ENCODE measurements at regions not wholly inside any gene's neighbourhood (a gene's known extent, or its start where the extent isn't known, plus 50 kb on each side); places are given as distances from the start of the nearest gene placed in this dataset.

DNA sequence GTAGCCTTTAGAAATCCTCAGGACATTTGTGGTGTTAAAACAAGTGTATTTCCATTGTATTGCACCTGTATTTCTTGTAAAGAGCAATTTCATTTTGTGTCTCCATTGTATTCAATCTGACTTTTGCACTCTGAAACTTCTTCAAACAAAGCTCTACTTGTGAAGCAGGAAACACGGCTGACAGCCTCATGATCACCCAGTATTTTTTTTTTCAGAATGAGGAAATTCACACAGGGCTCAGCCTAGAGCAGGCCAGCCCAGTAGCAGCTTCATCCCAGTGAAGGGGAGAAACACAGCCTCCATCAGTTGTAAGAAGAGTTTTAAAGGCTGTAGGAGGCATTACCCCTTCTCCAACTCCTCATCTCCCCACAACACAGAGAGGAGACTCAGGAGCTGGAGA is 175.9 kb upstream of the KLHL29 start:
- FAIRE-seq (no peak), ATAC-seq (no peak)
- POLR2A ChIA-PET: no interaction called here

GRCh38 chr2:23211987-23212583 is 172.9 kb upstream of the KLHL29 start:
- ATAC-seq: no peak
- H3K4me3 ChIP-seq: no peak overlapping the region
- 0 out of 3 replicates have a peak, but pooled peaks cover 5% of the 10 kb centered on the region for H3K9me3 ChIP-seq
- H3K4me2 ChIP-seq: no peak overlapping the region
- no peak for FAIRE-seq
- no peak for DNase-seq (ENCODE audit: low read depth in 1 of 2, low spot score in 1 of 2)
- peaks cover 15% of the 10 kb centered on the region; the same call in 1 of the 3 replicates for H3K4me1 ChIP-seq
- TF ChIP-seq ZNF302 (CRISPR knock-in tag; IDR thresholded peaks at IDR 0.05) (no peak), CBX8 (IDR thresholded peaks at IDR 0.05) (no peak), PHF8 (IDR thresholded peaks at IDR 0.05; ENCODE audit: borderline replicate concordance, low read depth) (no peak), EP300 (IDR thresholded peaks at IDR 0.05) (no peak), HOXB5 (CRISPR knock-in tag; IDR thresholded peaks at IDR 0.05) (no peak), FOXS1 (CRISPR knock-in tag; IDR thresholded peaks at IDR 0.05) (no peak), MAFK (IDR thresholded peaks at IDR 0.05; ENCODE audit: partially characterized antibody) (no peak), TP53 (CRISPR knock-in tag; IDR thresholded peaks at IDR 0.05) (no peak), HOXA7 (CRISPR knock-in tag; IDR thresholded peaks at IDR 0.05) (no peak), CHD2 (IDR thresholded peaks at IDR 0.05; ENCODE audit: low read length, partially characterized antibody) (no peak), POLR2AphosphoS2 (conservative IDR thresholded peaks at IDR 0.05; ENCODE audit: low read length) (no peak), RFX5 (IDR thresholded peaks at IDR 0.05) (no peak), CEBPB (IDR thresholded peaks at IDR 0.05) (no peak), ZFP36 (IDR thresholded peaks at IDR 0.05; ENCODE audit: borderline replicate concordance, partially characterized antibody) (no peak)
- TF ChIP-seq, protein P1, sequence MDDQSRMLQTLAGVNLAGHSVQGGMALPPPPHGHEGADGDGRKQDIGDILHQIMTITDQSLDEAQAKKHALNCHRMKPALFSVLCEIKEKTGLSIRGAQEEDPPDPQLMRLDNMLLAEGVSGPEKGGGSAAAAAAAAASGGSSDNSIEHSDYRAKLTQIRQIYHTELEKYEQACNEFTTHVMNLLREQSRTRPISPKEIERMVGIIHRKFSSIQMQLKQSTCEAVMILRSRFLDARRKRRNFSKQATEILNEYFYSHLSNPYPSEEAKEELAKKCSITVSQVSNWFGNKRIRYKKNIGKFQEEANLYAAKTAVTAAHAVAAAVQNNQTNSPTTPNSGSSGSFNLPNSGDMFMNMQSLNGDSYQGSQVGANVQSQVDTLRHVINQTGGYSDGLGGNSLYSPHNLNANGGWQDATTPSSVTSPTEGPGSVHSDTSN (IDR thresholded peaks at IDR 0.05): no peak
- TF ChIP-seq, protein P2, sequence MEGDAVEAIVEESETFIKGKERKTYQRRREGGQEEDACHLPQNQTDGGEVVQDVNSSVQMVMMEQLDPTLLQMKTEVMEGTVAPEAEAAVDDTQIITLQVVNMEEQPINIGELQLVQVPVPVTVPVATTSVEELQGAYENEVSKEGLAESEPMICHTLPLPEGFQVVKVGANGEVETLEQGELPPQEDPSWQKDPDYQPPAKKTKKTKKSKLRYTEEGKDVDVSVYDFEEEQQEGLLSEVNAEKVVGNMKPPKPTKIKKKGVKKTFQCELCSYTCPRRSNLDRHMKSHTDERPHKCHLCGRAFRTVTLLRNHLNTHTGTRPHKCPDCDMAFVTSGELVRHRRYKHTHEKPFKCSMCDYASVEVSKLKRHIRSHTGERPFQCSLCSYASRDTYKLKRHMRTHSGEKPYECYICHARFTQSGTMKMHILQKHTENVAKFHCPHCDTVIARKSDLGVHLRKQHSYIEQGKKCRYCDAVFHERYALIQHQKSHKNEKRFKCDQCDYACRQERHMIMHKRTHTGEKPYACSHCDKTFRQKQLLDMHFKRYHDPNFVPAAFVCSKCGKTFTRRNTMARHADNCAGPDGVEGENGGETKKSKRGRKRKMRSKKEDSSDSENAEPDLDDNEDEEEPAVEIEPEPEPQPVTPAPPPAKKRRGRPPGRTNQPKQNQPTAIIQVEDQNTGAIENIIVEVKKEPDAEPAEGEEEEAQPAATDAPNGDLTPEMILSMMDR (IDR thresholded peaks at IDR 0.05): no peak
- H3K27ac ChIP-seq: no peak overlapping the region
- ChIA-PET CTCF (interaction anchor here (1.0 to 3.2 kb wide), 3 partner anchors 13 to 275 kb away, joined by 3 to 17 read pairs (median 4); no protein-coding TSS in a partner anchor), POLR2A (no interaction called here)
- 35% methylated on average over 5 of the region's 5 CpGs for WGBS (ENCODE audit: missing lambda C conversion rate)

More for the DNA sequence above, 175.9 kb upstream of the KLHL29 start:
- Histone ChIP-seq H3K4me3 (no peak overlapping the region), H3K9me3 (no peaks in the 10 kb centered on the region), H3K27ac (no peak overlapping the region), H3K4me2 (no peak overlapping the region), H3K4me1 (peaks cover 15% of the 10 kb centered on the region; the same call in 1 of the 3 replicates)
- DNase-seq (ENCODE audit: low read depth in 1 of 2, low spot score in 1 of 2): no peak
- WGBS (ENCODE audit: missing lambda C conversion rate): 5% methylated on average over 1 of the region's 1 CpG
- CTCF ChIA-PET: interaction anchor here (0.6 to 1.7 kb wide), 4 partner anchors 10 to 284 kb away, joined by 3 to 4 read pairs (median 4); no protein-coding TSS in a partner anchor
- no peak for TF ChIP-seq GATA3 (IDR thresholded peaks at IDR 0.05; ENCODE audit: borderline replicate concordance)
- no peak for TF ChIP-seq TFCP2L1 (CRISPR knock-in tag; IDR thresholded peaks at IDR 0.05)
- TF ChIP-seq HES2 (IDR thresholded peaks at IDR 0.05): no peak
- TF ChIP-seq HOXB13 (CRISPR knock-in tag; IDR thresholded peaks at IDR 0.05; ENCODE audit: low read depth): no peak
- no peak for TF ChIP-seq ZNF302 (CRISPR knock-in tag; IDR thresholded peaks at IDR 0.05)
- no peak for TF ChIP-seq MYC (IDR thresholded peaks at IDR 0.05; ENCODE audit: borderline replicate concordance, low read length)
- no peak for TF ChIP-seq HOXB5 (CRISPR knock-in tag; IDR thresholded peaks at IDR 0.05)
- no peak for TF ChIP-seq FOXS1 (CRISPR knock-in tag; IDR thresholded peaks at IDR 0.05)
- TF ChIP-seq CBX8 (IDR thresholded peaks at IDR 0.05): no peak

DNA sequence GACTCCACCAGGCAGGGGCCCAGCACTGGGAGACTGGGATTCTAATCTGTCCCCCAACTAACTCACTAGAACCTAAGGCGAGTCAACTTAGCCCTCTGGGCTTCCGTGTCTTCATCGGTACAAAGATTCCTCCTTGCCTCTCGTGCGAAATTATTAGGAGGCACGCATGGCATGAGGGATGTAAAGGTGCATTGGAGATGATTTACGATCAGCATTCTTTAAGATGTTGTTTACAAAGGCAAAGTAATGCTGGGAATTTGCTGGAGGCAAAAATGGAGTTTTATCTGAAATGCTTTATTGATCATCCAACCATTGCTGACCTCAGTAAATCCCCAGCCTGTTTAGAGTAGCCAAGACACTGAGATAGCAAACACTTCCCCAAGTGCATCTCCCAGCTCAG is 171.8 kb upstream of the KLHL29 start:
- ATAC-seq: no peak
- no peak overlapping the region for H3K27ac ChIP-seq
- FAIRE-seq: no peak
- no peak for DNase-seq (ENCODE audit: low read depth in 1 of 2, low spot score in 1 of 2)
- peaks cover 6% of the 10 kb centered on the region; the same call in 1 of the 3 replicates for H3K4me1 ChIP-seq
- ChIA-PET CTCF (interaction anchor here (1.1 to 3.2 kb wide), 2 partner anchors 14 to 276 kb away, joined by 4 to 17 read pairs; no protein-coding TSS in a partner anchor), POLR2A (no interaction called here)
- WGBS (ENCODE audit: missing lambda C conversion rate): 66% methylated on average over 7 of the region's 7 CpGs
- H3K4me2 ChIP-seq: no peak overlapping the region
- 0 out of 3 replicates have a peak, but pooled peaks cover 5% of the 10 kb centered on the region for H3K9me3 ChIP-seq
- no peak overlapping the region for H3K4me3 ChIP-seq
- TF ChIP-seq RFX5 (IDR thresholded peaks at IDR 0.05) (no peak), CBX2 (IDR thresholded peaks at IDR 0.05; ENCODE audit: borderline replicate concordance, low read depth) (no peak), ZFP36 (IDR thresholded peaks at IDR 0.05; ENCODE audit: borderline replicate concordance, partially characterized antibody) (no peak), RARB (CRISPR knock-in tag; IDR thresholded peaks at IDR 0.05) (no peak), RCOR1 (IDR thresholded peaks at IDR 0.05; ENCODE audit: low read depth, low read length) (no peak), NFE2L2 (conservative IDR thresholded peaks at IDR 0.05; ENCODE audit: low read length) (no peak)
- TF ChIP-seq, protein P3, sequence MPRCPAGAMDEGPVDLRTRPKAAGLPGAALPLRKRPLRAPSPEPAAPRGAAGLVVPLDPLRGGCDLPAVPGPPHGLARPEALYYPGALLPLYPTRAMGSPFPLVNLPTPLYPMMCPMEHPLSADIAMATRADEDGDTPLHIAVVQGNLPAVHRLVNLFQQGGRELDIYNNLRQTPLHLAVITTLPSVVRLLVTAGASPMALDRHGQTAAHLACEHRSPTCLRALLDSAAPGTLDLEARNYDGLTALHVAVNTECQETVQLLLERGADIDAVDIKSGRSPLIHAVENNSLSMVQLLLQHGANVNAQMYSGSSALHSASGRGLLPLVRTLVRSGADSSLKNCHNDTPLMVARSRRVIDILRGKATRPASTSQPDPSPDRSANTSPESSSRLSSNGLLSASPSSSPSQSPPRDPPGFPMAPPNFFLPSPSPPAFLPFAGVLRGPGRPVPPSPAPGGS (IDR thresholded peaks at IDR 0.05): no peak
- TF ChIP-seq, protein P4, sequence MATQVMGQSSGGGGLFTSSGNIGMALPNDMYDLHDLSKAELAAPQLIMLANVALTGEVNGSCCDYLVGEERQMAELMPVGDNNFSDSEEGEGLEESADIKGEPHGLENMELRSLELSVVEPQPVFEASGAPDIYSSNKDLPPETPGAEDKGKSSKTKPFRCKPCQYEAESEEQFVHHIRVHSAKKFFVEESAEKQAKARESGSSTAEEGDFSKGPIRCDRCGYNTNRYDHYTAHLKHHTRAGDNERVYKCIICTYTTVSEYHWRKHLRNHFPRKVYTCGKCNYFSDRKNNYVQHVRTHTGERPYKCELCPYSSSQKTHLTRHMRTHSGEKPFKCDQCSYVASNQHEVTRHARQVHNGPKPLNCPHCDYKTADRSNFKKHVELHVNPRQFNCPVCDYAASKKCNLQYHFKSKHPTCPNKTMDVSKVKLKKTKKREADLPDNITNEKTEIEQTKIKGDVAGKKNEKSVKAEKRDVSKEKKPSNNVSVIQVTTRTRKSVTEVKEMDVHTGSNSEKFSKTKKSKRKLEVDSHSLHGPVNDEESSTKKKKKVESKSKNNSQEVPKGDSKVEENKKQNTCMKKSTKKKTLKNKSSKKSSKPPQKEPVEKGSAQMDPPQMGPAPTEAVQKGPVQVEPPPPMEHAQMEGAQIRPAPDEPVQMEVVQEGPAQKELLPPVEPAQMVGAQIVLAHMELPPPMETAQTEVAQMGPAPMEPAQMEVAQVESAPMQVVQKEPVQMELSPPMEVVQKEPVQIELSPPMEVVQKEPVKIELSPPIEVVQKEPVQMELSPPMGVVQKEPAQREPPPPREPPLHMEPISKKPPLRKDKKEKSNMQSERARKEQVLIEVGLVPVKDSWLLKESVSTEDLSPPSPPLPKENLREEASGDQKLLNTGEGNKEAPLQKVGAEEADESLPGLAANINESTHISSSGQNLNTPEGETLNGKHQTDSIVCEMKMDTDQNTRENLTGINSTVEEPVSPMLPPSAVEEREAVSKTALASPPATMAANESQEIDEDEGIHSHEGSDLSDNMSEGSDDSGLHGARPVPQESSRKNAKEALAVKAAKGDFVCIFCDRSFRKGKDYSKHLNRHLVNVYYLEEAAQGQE (IDR thresholded peaks at IDR 0.05): no peak
